ENCODE measurements at regions not wholly inside any gene's neighbourhood (a gene's known extent, or its start where the extent isn't known, plus 50 kb on each side); places are given as distances from the start of the nearest gene placed in this dataset.

- TF ChIP-seq, protein P1, sequence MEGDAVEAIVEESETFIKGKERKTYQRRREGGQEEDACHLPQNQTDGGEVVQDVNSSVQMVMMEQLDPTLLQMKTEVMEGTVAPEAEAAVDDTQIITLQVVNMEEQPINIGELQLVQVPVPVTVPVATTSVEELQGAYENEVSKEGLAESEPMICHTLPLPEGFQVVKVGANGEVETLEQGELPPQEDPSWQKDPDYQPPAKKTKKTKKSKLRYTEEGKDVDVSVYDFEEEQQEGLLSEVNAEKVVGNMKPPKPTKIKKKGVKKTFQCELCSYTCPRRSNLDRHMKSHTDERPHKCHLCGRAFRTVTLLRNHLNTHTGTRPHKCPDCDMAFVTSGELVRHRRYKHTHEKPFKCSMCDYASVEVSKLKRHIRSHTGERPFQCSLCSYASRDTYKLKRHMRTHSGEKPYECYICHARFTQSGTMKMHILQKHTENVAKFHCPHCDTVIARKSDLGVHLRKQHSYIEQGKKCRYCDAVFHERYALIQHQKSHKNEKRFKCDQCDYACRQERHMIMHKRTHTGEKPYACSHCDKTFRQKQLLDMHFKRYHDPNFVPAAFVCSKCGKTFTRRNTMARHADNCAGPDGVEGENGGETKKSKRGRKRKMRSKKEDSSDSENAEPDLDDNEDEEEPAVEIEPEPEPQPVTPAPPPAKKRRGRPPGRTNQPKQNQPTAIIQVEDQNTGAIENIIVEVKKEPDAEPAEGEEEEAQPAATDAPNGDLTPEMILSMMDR (IDR thresholded peaks at IDR 0.05): no peak
- no peak for TF ChIP-seq POLR2A (IDR thresholded peaks at IDR 0.05)
- TF ChIP-seq POLR2AphosphoS5 (IDR thresholded peaks at IDR 0.05): no peak
Observed at GRCh38 chr2:78634425-78634824, 391.1 kb upstream of the REG3G start.

Data from transverse colon (tissue), 4 donors.